ENCODE measurements at regions not wholly inside any gene's neighbourhood (a gene's known extent, or its start where the extent isn't known, plus 50 kb on each side); places are given as distances from the start of the nearest gene placed in this dataset.

- TF ChIP-seq CTCF (IDR thresholded peaks at IDR 0.05; ENCODE audit: low read length) (no peak), EZH2 (IDR thresholded peaks at IDR 0.05; ENCODE audit: borderline replicate concordance, low read length) (no peak)
Measured at GRCh38 chr18:41052625-41053024, 902.4 kb upstream of the PIK3C3 start.
